ENCODE measurements at regions not wholly inside any gene's neighbourhood (a gene's known extent, or its start where the extent isn't known, plus 50 kb on each side); places are given as distances from the start of the nearest gene placed in this dataset.

- H3K4me3 Mint-ChIP-seq: no peak overlapping the region
- no CpG with 5 or more reads among the region's 2 CpGs for WGBS (ENCODE audit: extremely low coverage, insufficient read length, low lambda C conversion rate)
- Histone ChIP-seq H4K91ac (ENCODE audit: insufficient read length, low read depth, low read length) (no peak overlapping the region), H3K27me3 (ENCODE audit: insufficient read depth, low read length) (no peaks in the 10 kb centered on the region), H2AFZ (ENCODE audit: low read length) (no peak overlapping the region), H4K8ac (replicated peaks; ENCODE audit: insufficient read length, low read depth, low read length) (no peak overlapping the region), H4K5ac (ENCODE audit: insufficient read length, low read depth, low read length) (no peak overlapping the region), H3K14ac (ENCODE audit: insufficient read depth, low read length) (no peak overlapping the region), H3T11ph (ENCODE audit: low read length) (no peak overlapping the region), H3K9ac (ENCODE audit: extremely low read depth, insufficient read length, low read length) (no peak overlapping the region), H3K4me2 (ENCODE audit: insufficient read depth, insufficient read length, low read length) (no peak overlapping the region), H3K4ac (ENCODE audit: low read depth, low read length) (no peak overlapping the region), H2BK120ac (ENCODE audit: low read depth, low read length, poor library complexity, severe bottlenecking) (no peak overlapping the region), H3K79me2 (ENCODE audit: insufficient read depth, low read length) (no peaks in the 10 kb centered on the region), H3K56ac (ENCODE audit: insufficient read length, low read depth, low read length) (no peak overlapping the region), H2BK15ac (ENCODE audit: low read depth, low read length) (no peak overlapping the region), H3K4me1 (ENCODE audit: insufficient read depth, low read length) (no peaks in the 10 kb centered on the region), H2AK5ac (ENCODE audit: insufficient read length, low read length) (no peak overlapping the region), H3K23ac (ENCODE audit: insufficient read length, low read depth, low read length) (no peak overlapping the region), H3K18ac (ENCODE audit: insufficient read length, low read depth, low read length) (no peak overlapping the region), H4K20me1 (ENCODE audit: control insufficient read depth, insufficient read depth, insufficient read length) (no peaks in the 10 kb centered on the region), H3K27ac (ENCODE audit: insufficient read length, low read depth, low read length) (no peak overlapping the region), H2BK5ac (ENCODE audit: insufficient read length, low read length) (no peak overlapping the region), H3K23me2 (ENCODE audit: insufficient read length, low read depth, low read length, poor library complexity, severe bottlenecking) (no peaks in the 10 kb centered on the region), H3K79me1 (ENCODE audit: insufficient read depth, low read depth, low read length, poor library complexity, severe bottlenecking) (no peaks in the 10 kb centered on the region), H2BK20ac (ENCODE audit: low read depth, low read length, poor library complexity, severe bottlenecking) (no peak overlapping the region), H3K9me3 (ENCODE audit: control insufficient read depth, low read depth, low read length) (no peaks in the 10 kb centered on the region), H2BK12ac (ENCODE audit: insufficient read length, low read depth, low read length) (no peak overlapping the region)
- H3K9me3 Mint-ChIP-seq: peaks cover 3 to 16% of the 10 kb centered on the region in 2 experiments; a peak in 4 of 5 replicates
- no peaks in the 10 kb centered on the region for H3K4me1 Mint-ChIP-seq
- TF ChIP-seq CTCF (conservative IDR thresholded peaks at IDR 0.05): no peak
- no peak overlapping the region for H3K27ac Mint-ChIP-seq
- DNase-seq: no peak
- H3K36me3 Mint-ChIP-seq (ENCODE audit: insufficient read depth in 1 of 3, low read depth in 3 of 3): no peaks in the 10 kb centered on the region
- H3K27me3 Mint-ChIP-seq (ENCODE audit: low read depth): no peaks in the 10 kb centered on the region; the same call in 1 of the 2 replicates
Measured at GRCh38 chr5:4765411-4765810, 374.7 kb upstream of the ADAMTS16 start.

Data from H9 (cell line).